ENCODE measurements at regions not wholly inside any gene's neighbourhood (a gene's known extent, or its start where the extent isn't known, plus 50 kb on each side); places are given as distances from the start of the nearest gene placed in this dataset.

DNA sequence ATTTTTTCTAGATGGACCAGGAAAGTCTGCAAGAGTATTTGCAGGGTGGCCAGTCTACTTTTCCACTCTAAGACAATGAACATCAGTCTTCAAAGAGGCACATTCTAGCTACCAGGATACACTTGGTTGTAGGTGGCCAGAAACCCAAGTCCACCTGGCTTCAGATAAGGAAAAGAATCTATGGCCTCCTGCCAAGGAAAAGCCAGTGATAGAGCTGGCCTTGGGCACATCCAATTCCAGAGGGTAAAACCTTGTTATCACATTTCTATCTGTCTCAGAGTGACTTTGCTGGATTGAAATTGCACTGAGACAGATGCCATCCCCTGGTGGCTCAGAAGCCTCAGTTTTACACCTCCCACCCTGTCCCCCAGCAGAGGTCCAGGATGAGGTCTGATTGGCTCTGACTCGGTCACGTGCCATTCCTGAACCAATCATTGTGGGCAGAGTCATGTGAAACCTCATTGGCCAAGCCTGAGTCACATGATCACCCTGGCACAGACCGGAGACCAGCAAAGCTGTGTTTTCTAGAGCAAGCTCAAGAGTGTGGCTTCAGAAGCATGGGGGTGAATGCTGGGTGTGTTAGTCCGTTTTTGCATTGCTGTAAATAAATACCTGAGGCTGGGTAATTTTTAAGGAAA lies 497.4 kb upstream of the SULF2 start:
- TF ChIP-seq, protein P1, sequence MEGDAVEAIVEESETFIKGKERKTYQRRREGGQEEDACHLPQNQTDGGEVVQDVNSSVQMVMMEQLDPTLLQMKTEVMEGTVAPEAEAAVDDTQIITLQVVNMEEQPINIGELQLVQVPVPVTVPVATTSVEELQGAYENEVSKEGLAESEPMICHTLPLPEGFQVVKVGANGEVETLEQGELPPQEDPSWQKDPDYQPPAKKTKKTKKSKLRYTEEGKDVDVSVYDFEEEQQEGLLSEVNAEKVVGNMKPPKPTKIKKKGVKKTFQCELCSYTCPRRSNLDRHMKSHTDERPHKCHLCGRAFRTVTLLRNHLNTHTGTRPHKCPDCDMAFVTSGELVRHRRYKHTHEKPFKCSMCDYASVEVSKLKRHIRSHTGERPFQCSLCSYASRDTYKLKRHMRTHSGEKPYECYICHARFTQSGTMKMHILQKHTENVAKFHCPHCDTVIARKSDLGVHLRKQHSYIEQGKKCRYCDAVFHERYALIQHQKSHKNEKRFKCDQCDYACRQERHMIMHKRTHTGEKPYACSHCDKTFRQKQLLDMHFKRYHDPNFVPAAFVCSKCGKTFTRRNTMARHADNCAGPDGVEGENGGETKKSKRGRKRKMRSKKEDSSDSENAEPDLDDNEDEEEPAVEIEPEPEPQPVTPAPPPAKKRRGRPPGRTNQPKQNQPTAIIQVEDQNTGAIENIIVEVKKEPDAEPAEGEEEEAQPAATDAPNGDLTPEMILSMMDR (IDR thresholded peaks at IDR 0.05; ENCODE audit: low read depth, low read length) = no peak
- DNase-seq (ENCODE audit: low read depth, low spot score) = no peak
- H3K4me3 ChIP-seq (ENCODE audit: low read depth, low read length) = no peak overlapping the region
- in situ Hi-C loops (cut with HindIII; ENCODE audit: low sequenced_read_pairs) = no loop called here

DNA sequence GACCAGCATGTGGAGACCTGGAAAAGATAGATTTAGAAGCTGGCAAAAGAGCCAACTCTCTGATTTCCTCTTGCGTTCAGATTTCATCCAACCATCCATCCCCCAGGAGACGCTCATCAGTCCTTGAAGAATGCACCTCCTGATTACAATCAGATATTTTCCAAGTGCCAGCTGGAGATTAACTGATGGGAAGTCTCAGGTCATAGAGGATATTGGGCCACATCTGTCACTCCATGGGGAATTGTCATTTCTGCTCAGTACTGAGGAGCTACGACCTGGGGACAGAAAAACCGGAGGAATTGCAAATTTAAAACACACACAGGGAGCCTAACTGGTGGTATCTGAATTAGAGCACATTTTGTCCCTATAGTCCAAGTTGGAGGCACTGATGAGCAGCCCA lies 496.2 kb upstream of the SULF2 start:
- TF ChIP-seq, protein P1 (IDR thresholded peaks at IDR 0.05; ENCODE audit: low read depth, low read length) = no peak
- no peak for DNase-seq (ENCODE audit: low read depth, low spot score)
- in situ Hi-C loops (cut with HindIII; ENCODE audit: low sequenced_read_pairs) = no loop called here
- H3K4me3 ChIP-seq (ENCODE audit: low read depth, low read length) = no peak overlapping the region

DNA sequence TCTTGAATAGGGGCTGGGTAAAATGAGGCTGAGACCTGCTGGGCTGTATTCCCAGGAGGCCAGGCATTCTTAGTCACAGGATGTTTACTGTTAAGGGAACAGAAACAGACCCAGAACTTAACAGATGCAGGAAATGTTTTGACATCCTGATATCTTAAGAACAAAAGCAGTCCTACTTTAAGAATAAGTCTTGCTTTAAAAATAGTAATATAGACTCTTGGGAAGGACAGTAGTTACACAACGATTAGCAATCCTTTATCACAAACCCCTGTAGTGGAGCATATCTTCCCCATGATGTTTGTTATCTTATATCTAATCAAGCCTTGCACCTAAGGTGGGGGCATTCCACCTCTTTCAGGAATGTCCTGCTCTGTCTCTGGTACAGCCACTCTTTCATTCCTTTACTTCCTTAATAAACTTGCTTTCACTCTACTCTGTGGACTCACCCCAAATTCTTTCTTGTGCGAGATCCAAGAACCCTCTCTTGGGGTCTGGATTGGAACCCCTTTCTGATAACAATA lies 493.7 kb upstream of the SULF2 start:
- DNase-seq (ENCODE audit: low read depth, low spot score) = no peak
- no peak overlapping the region for H3K4me3 ChIP-seq (ENCODE audit: low read depth, low read length)
- TF ChIP-seq, protein P1 (IDR thresholded peaks at IDR 0.05; ENCODE audit: low read depth, low read length) = no peak
- in situ Hi-C loops (cut with HindIII; ENCODE audit: low sequenced_read_pairs) = no loop called here

DNA sequence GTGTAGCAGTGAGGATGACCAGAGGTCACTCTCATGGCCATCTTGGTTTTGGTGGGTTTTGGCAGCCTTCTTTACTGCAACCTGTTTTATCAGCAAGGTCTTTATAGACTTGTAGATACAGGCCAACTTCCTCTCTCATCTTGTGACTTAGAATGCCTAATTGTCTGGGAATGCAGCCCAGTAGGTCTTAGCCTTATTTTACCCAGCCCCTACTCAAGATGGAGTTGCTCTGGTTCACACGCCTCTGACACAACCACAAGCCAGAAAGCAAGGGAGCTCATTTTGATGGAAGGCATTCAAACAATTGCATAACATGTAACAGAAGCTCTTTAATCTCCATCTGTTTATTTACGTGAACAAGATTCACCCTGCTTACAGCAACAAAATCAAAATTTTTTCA lies 492.0 kb upstream of the SULF2 start:
- no peak overlapping the region for H3K4me3 ChIP-seq (ENCODE audit: low read depth, low read length)
- TF ChIP-seq, protein P1 (IDR thresholded peaks at IDR 0.05; ENCODE audit: low read depth, low read length) = no peak
- in situ Hi-C loops (cut with HindIII; ENCODE audit: low sequenced_read_pairs) = no loop called here
- no peak for DNase-seq (ENCODE audit: low read depth, low spot score)

DNA sequence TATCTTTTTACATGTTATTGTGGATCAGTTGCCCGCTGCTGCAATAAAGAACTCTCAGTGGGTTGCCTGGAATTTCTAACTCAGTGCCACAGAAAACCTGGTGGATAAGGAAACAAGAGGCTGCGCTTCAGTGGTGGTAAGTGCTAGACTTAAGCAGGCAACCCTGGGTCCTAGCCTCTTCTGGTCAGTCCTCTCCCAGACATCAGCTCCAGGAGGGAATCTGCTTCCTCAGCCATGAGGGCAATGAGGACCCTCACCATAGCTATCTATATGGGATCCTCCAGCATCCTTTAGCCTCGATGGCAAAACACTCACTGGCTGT lies 490.7 kb upstream of the SULF2 start:
- DNase-seq (ENCODE audit: low read depth, low spot score) = no peak
- TF ChIP-seq, protein P1 (IDR thresholded peaks at IDR 0.05; ENCODE audit: low read depth, low read length) = no peak
- in situ Hi-C loops (cut with HindIII; ENCODE audit: low sequenced_read_pairs) = no loop called here
- no peak overlapping the region for H3K4me3 ChIP-seq (ENCODE audit: low read depth, low read length)

DNA sequence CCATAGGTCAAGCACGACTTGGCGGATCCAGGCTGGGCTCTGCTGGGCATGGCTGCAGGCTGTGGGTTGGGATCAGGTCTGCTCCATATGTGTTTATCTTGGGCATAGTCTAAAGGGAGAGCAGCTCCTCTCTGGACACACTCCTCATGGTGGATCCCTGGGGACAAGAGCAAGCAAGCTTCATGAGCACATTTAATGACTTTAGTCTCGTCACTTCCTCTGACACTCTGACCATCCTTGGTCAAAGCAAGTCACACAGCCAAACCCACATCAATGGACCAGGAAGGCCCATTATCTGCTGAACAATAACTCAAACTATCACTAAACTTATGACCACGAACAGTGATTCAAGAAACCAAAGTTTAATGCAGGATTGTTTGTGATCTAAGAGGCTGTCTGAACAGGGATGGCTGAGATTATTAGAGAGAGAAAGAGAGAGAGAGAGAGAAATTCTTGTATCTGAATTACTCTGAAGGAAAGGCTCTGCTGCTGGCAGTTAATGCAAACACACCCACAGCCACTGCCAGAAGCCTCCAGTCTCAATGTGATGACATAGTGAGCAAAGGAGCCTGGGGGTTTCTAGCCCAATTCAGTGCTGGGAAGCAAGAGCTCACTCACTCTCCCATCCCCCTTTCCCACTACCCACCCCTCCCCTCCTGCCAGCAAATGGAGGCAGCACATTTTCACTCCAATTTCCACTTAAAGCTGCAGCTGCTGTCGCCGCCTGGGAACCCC lies 490.2 kb upstream of the SULF2 start:
- in situ Hi-C loops (cut with HindIII; ENCODE audit: low sequenced_read_pairs) = no loop called here
- no peak overlapping the region for H3K4me3 ChIP-seq (ENCODE audit: low read depth, low read length)
- TF ChIP-seq, protein P1 (IDR thresholded peaks at IDR 0.05; ENCODE audit: low read depth, low read length) = no peak
- DNase-seq (ENCODE audit: low read depth, low spot score) = peak; percentile 14
